Stimulated activated naive CD8-positive, alpha-beta T cell treated with anti-CD3 and anti-CD28 coated beads, Interleukin-15, amount 100 ng/mL, for 72 hours (primary cell): ENCODE measurements at regions not wholly inside any gene's neighbourhood (a gene's known extent, or its start where the extent isn't known, plus 50 kb on each side); places are given as distances from the start of the nearest gene placed in this dataset.
"Not testable (repeated sequence)": the region's sequence is repeated elsewhere in the genome, so short reads cannot be mapped to it uniquely, and the experiment has no call there.

Source experiments
- ATAC-seq: fragments of 150-1000 bp; cut with Tn5 transposase; 2 replicates; pipeline ENCODE4 v1.10.0; 2021; ENCODE audit warnings: mild to moderate bottlenecking, moderate library complexity
- DNase-seq, 2 donors: peaks; one replicate each; pipeline ENCODE4 v3.0.0; 2021 to 2022
- H3K27ac Mint-ChIP-seq, 2 donors: one replicate each; pipeline ENCODE4 v1.8.0; 2022; ENCODE audit warnings: mild to moderate bottlenecking in 2 of 2, mixed read lengths in 2 of 2, moderate library complexity in 2 of 2
- H3K27me3 Mint-ChIP-seq: one replicate; pipeline ENCODE4 v1.8.0; 2022; ENCODE audit warnings: mixed read lengths
- H3K4me1 Mint-ChIP-seq: one replicate; pipeline ENCODE4 v1.8.0; 2022; ENCODE audit warnings: mild to moderate bottlenecking, mixed read lengths
- H3K4me3 Mint-ChIP-seq, 2 donors: one replicate each; pipeline ENCODE4 v1.8.0; 2022; ENCODE audit warnings: mild to moderate bottlenecking in 2 of 2, mixed read lengths in 2 of 2, moderate library complexity in 1 of 2
- H3K9me3 Mint-ChIP-seq, 2 donors: one replicate each; pipeline ENCODE4 v1.8.0; 2022; ENCODE audit warnings: mixed read lengths in 2 of 2

GRCh38 chr7:97421307-97421930 lies 303.9 kb downstream of the SDHAF3 start:
- no peaks in the 10 kb centered on the region for H3K4me1 Mint-ChIP-seq
- DNase-seq (no peak), ATAC-seq (no peak)
- H3K27me3 Mint-ChIP-seq = peaks cover 7% of the 10 kb centered on the region
- H3K4me3 Mint-ChIP-seq = no peak overlapping the region
- H3K27ac Mint-ChIP-seq = no peak overlapping the region
- H3K9me3 Mint-ChIP-seq = peaks cover 7 to 8% of the 10 kb centered on the region in 2 donors

- peaks cover 7% of the 10 kb centered on the region for H3K27me3 Mint-ChIP-seq
- ATAC-seq (no peak), DNase-seq (no peak)
- peaks cover 7 to 8% of the 10 kb centered on the region in 2 donors for H3K9me3 Mint-ChIP-seq
- H3K27ac Mint-ChIP-seq = no peak overlapping the region
- H3K4me3 Mint-ChIP-seq = no peak overlapping the region
- no peaks in the 10 kb centered on the region for H3K4me1 Mint-ChIP-seq
Measured at GRCh38 chr7:97422046-97422445, 304.5 kb downstream of the SDHAF3 start.

GRCh38 chr7:97430006-97430405 lies 301.9 kb upstream of the TAC1 start:
- Mint-ChIP-seq H3K4me1 (no peaks in the 10 kb centered on the region), H3K27me3 (no peaks in the 10 kb centered on the region), H3K9me3 (peaks cover 0 to 4% of the 10 kb centered on the region in 2 donors), H3K27ac (no peak overlapping the region), H3K4me3 (no peak overlapping the region)
- DNase-seq = no peak
- ATAC-seq = no peak

GRCh38 chr7:97439637-97440214 lies 292.2 kb upstream of the TAC1 start:
- no peak overlapping the region for H3K4me3 Mint-ChIP-seq
- ATAC-seq = no peak
- DNase-seq = no peak
- H3K4me1 Mint-ChIP-seq = no peaks in the 10 kb centered on the region
- H3K9me3 Mint-ChIP-seq = peaks cover 0 to 26% of the 10 kb centered on the region in 2 donors
- no peak overlapping the region for H3K27ac Mint-ChIP-seq
- no peaks in the 10 kb centered on the region for H3K27me3 Mint-ChIP-seq

GRCh38 chr7:97446361-97446760 lies 285.5 kb upstream of the TAC1 start:
- H3K9me3 Mint-ChIP-seq = peaks cover 6 to 9% of the 10 kb centered on the region in 2 donors
- no peak overlapping the region for H3K4me3 Mint-ChIP-seq
- DNase-seq (no peak), ATAC-seq (no peak)
- H3K4me1 Mint-ChIP-seq = no peaks in the 10 kb centered on the region
- H3K27ac Mint-ChIP-seq = no peak overlapping the region
- no peaks in the 10 kb centered on the region for H3K27me3 Mint-ChIP-seq

GRCh38 chr7:97449448-97449847 lies 282.4 kb upstream of the TAC1 start:
- H3K4me3 Mint-ChIP-seq, DNase-seq, ATAC-seq, H3K9me3 Mint-ChIP-seq, H3K4me1 Mint-ChIP-seq, H3K27ac Mint-ChIP-seq, H3K27me3 Mint-ChIP-seq: not testable (repeated sequence)

- Mint-ChIP-seq H3K4me3 (no peak overlapping the region), H3K27me3 (no peaks in the 10 kb centered on the region), H3K9me3 (peaks cover 6 to 9% of the 10 kb centered on the region in 2 donors), H3K4me1 (no peaks in the 10 kb centered on the region), H3K27ac (no peak overlapping the region)
- DNase-seq (no peak), ATAC-seq (no peak)
Measured at GRCh38 chr7:97450516-97450915, 281.4 kb upstream of the TAC1 start.

GRCh38 chr7:97454636-97455035 lies 277.2 kb upstream of the TAC1 start:
- no peak for DNase-seq

GRCh38 chr7:97457054-97457453 lies 274.8 kb upstream of the TAC1 start:
- Mint-ChIP-seq H3K27ac (no peak overlapping the region), H3K9me3 (peaks cover 11 to 19% of the 10 kb centered on the region in 2 donors), H3K4me1 (no peaks in the 10 kb centered on the region), H3K27me3 (no peaks in the 10 kb centered on the region), H3K4me3 (no peak overlapping the region)
- no peak for DNase-seq
- no peak for ATAC-seq

More at GRCh38 chr7:97454636-97455035, 277.2 kb upstream of the TAC1 start:
- ATAC-seq = no peak
- Mint-ChIP-seq H3K27ac (no peak overlapping the region), H3K27me3 (no peaks in the 10 kb centered on the region), H3K9me3 (no peaks in the 10 kb centered on the region), H3K4me3 (no peak overlapping the region), H3K4me1 (no peaks in the 10 kb centered on the region)

GRCh38 chr7:97460433-97460832 lies 271.5 kb upstream of the TAC1 start:
- no peak overlapping the region for H3K4me3 Mint-ChIP-seq
- no peaks in the 10 kb centered on the region for H3K27me3 Mint-ChIP-seq
- no peak for ATAC-seq

GRCh38 chr7:97461596-97461995 lies 270.3 kb upstream of the TAC1 start:
- peaks cover 2% of the 10 kb centered on the region for H3K27me3 Mint-ChIP-seq
- no peaks in the 10 kb centered on the region for H3K4me1 Mint-ChIP-seq
- no peak for DNase-seq
- no peak for ATAC-seq
- H3K9me3 Mint-ChIP-seq = peaks cover 14 to 20% of the 10 kb centered on the region in 2 donors
- H3K4me3 Mint-ChIP-seq = no peak overlapping the region
- no peak overlapping the region for H3K27ac Mint-ChIP-seq

More at GRCh38 chr7:97460433-97460832, 271.5 kb upstream of the TAC1 start:
- Mint-ChIP-seq H3K27ac (no peak overlapping the region), H3K9me3 (peaks cover 14 to 20% of the 10 kb centered on the region in 2 donors), H3K4me1 (no peaks in the 10 kb centered on the region)
- no peak for DNase-seq

- ATAC-seq (no peak), DNase-seq (no peak)
- no peak overlapping the region for H3K4me3 Mint-ChIP-seq
- H3K27me3 Mint-ChIP-seq = peaks cover 8% of the 10 kb centered on the region
- H3K4me1 Mint-ChIP-seq = no peaks in the 10 kb centered on the region
- peaks cover 11 to 13% of the 10 kb centered on the region in 2 donors for H3K9me3 Mint-ChIP-seq
- no peak overlapping the region for H3K27ac Mint-ChIP-seq
Measured at GRCh38 chr7:97466071-97466470, 265.8 kb upstream of the TAC1 start.

GRCh38 chr7:97466999-97467740 lies 264.7 kb upstream of the TAC1 start:
- Mint-ChIP-seq H3K27me3 (peaks cover 8% of the 10 kb centered on the region), H3K9me3 (peaks cover under 1 to 5% of the 10 kb centered on the region in 2 donors), H3K27ac (peak overlapping the region in 1 of 2 donors; percentile 42), H3K4me1 (no peaks in the 10 kb centered on the region), H3K4me3 (no peak overlapping the region)
- no peak for ATAC-seq
- DNase-seq = no peak

- Mint-ChIP-seq H3K4me1 (no peaks in the 10 kb centered on the region), H3K27me3 (peaks cover 8% of the 10 kb centered on the region), H3K27ac (no peak overlapping the region), H3K9me3 (peaks cover 0 to 4% of the 10 kb centered on the region in 2 donors), H3K4me3 (no peak overlapping the region)
- ATAC-seq = no peak
- no peak for DNase-seq
Measured at GRCh38 chr7:97468493-97468892, 263.4 kb upstream of the TAC1 start.

GRCh38 chr7:97470726-97471125 lies 261.2 kb upstream of the TAC1 start:
- no peak for DNase-seq
- Mint-ChIP-seq H3K9me3 (peaks cover 0 to 4% of the 10 kb centered on the region in 2 donors), H3K27me3 (peaks cover 8% of the 10 kb centered on the region), H3K4me3 (no peak overlapping the region), H3K27ac (no peak overlapping the region), H3K4me1 (no peaks in the 10 kb centered on the region)
- no peak for ATAC-seq

GRCh38 chr7:97471491-97471890 lies 260.4 kb upstream of the TAC1 start:
- Mint-ChIP-seq H3K4me1 (no peaks in the 10 kb centered on the region), H3K27me3 (peaks cover 7% of the 10 kb centered on the region), H3K9me3 (peaks cover 0 to 4% of the 10 kb centered on the region in 2 donors), H3K4me3 (no peak overlapping the region), H3K27ac (no peak overlapping the region)
- ATAC-seq = no peak
- no peak for DNase-seq
